ENCODE measurements at regions not wholly inside any gene's neighbourhood (a gene's known extent, or its start where the extent isn't known, plus 50 kb on each side); places are given as distances from the start of the nearest gene placed in this dataset.
A peak's percentile ranks its signal among the peaks of the same experiment; 100 is the strongest.

DNA sequence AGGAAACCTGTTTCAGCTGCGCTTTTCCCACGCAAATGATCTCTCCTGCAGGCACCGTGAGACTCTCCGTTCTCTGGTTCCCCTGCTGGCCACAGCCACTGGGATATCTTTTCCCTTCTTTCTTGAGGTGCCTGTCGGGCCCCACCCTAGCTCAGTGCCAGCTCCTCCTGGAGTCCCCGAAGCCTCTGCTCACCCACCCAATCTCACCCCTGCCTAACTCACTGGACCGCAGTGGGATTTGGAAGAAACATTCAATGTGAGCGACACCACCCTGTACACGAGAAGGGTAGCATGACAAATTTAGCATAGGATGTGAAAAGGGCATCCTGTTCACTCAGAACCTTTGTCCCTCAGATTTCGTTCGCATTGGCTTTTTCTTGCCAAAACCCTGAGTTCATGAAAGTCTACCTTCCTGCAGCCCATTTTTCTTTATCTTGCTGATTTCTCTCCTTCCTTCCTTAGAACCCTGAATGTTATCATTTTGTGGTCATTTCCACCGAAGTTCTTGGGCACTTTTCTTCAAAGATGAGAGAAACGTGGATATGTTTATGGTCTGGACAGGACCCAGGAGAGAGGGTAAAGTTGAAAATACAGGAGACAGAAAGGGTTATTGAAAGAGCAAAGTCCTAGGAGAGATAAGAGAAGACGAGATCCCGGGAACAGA, 63.6 kb upstream of the ELK3 start:
- Histone ChIP-seq H3K9ac (ENCODE audit: low read depth in 1 of 2, low read length in 2 of 2) (no peak overlapping the region), H3K36me3 (ENCODE audit: control insufficient read depth in 4 of 4, insufficient read depth in 3 of 4, low read depth in 1 of 4, low read length in 3 of 4) (no peaks in the 10 kb centered on the region), H3K4me3 (ENCODE audit: low read depth in 1 of 3, low read length in 3 of 3) (no peak overlapping the region), H3K4me1 (ENCODE audit: control insufficient read depth in 4 of 4, insufficient read depth in 4 of 4, low read length in 3 of 4) (no peaks in the 10 kb centered on the region), H3K27me3 (ENCODE audit: control insufficient read depth in 4 of 4, insufficient read depth in 4 of 4, low read length in 3 of 4) (no peaks in the 10 kb centered on the region), H3K9me3 (ENCODE audit: control insufficient read depth in 4 of 4, low read length in 3 of 4) (no peaks in the 10 kb centered on the region), H3K27ac (ENCODE audit: low read depth in 1 of 2, low read length in 2 of 2) (no peak overlapping the region)
- DNase-seq (ENCODE audit: low spot score) = no peak
- 57% methylated on average over 15 of the region's 15 CpGs for WGBS
- TF ChIP-seq EGR1 (IDR thresholded peaks at IDR 0.05; ENCODE audit: low read depth in 2 of 2) (no peak), NR2F2 (IDR thresholded peaks at IDR 0.05) (peak; percentile 74)

- DNase-seq (ENCODE audit: low spot score) = no peak
- TF ChIP-seq EGR1 (IDR thresholded peaks at IDR 0.05; ENCODE audit: low read depth in 2 of 2) (no peak), RAD21 (IDR thresholded peaks at IDR 0.05) (no peak), FOXA2 (IDR thresholded peaks at IDR 0.05) (no peak), HNF4G (IDR thresholded peaks at IDR 0.05) (no peak), MAX (IDR thresholded peaks at IDR 0.05) (no peak), FOXA1 (IDR thresholded peaks at IDR 0.05) (no peak), TAF1 (conservative IDR thresholded peaks at IDR 0.05) (no peak), NR2F2 (IDR thresholded peaks at IDR 0.05) (no peak), YY1 (IDR thresholded peaks at IDR 0.05) (no peak), HNF4A (conservative IDR thresholded peaks at IDR 0.05) (no peak), GABPA (IDR thresholded peaks at IDR 0.05 in 1 of 2, conservative IDR thresholded peaks at IDR 0.05 in 1 of 2) (no peak)
- TF ChIP-seq, protein P1, sequence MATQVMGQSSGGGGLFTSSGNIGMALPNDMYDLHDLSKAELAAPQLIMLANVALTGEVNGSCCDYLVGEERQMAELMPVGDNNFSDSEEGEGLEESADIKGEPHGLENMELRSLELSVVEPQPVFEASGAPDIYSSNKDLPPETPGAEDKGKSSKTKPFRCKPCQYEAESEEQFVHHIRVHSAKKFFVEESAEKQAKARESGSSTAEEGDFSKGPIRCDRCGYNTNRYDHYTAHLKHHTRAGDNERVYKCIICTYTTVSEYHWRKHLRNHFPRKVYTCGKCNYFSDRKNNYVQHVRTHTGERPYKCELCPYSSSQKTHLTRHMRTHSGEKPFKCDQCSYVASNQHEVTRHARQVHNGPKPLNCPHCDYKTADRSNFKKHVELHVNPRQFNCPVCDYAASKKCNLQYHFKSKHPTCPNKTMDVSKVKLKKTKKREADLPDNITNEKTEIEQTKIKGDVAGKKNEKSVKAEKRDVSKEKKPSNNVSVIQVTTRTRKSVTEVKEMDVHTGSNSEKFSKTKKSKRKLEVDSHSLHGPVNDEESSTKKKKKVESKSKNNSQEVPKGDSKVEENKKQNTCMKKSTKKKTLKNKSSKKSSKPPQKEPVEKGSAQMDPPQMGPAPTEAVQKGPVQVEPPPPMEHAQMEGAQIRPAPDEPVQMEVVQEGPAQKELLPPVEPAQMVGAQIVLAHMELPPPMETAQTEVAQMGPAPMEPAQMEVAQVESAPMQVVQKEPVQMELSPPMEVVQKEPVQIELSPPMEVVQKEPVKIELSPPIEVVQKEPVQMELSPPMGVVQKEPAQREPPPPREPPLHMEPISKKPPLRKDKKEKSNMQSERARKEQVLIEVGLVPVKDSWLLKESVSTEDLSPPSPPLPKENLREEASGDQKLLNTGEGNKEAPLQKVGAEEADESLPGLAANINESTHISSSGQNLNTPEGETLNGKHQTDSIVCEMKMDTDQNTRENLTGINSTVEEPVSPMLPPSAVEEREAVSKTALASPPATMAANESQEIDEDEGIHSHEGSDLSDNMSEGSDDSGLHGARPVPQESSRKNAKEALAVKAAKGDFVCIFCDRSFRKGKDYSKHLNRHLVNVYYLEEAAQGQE (IDR thresholded peaks at IDR 0.05) = no peak
- TF ChIP-seq, protein P2, sequence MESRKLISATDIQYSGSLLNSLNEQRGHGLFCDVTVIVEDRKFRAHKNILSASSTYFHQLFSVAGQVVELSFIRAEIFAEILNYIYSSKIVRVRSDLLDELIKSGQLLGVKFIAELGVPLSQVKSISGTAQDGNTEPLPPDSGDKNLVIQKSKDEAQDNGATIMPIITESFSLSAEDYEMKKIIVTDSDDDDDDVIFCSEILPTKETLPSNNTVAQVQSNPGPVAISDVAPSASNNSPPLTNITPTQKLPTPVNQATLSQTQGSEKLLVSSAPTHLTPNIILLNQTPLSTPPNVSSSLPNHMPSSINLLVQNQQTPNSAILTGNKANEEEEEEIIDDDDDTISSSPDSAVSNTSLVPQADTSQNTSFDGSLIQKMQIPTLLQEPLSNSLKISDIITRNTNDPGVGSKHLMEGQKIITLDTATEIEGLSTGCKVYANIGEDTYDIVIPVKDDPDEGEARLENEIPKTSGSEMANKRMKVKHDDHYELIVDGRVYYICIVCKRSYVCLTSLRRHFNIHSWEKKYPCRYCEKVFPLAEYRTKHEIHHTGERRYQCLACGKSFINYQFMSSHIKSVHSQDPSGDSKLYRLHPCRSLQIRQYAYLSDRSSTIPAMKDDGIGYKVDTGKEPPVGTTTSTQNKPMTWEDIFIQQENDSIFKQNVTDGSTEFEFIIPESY (IDR thresholded peaks at IDR 0.05) = no peak
- 52% methylated on average over 5 of the region's 5 CpGs for WGBS
Measured at GRCh38 chr12:96131230-96131788, 62.9 kb upstream of the ELK3 start.

More at GRCh38 chr12:96131230-96131788, 62.9 kb upstream of the ELK3 start:
- H3K4me3 ChIP-seq (ENCODE audit: low read depth in 1 of 3, low read length in 3 of 3) = no peak overlapping the region
- H3K9me3 ChIP-seq (ENCODE audit: control insufficient read depth in 4 of 4, low read length in 3 of 4) = no peaks in the 10 kb centered on the region
- no peaks in the 10 kb centered on the region for H3K36me3 ChIP-seq (ENCODE audit: control insufficient read depth in 4 of 4, insufficient read depth in 3 of 4, low read depth in 1 of 4, low read length in 3 of 4)
- H3K27me3 ChIP-seq (ENCODE audit: control insufficient read depth in 4 of 4, insufficient read depth in 4 of 4, low read length in 3 of 4) = no peaks in the 10 kb centered on the region
- H3K27ac ChIP-seq (ENCODE audit: low read depth in 1 of 2, low read length in 2 of 2) = no peak overlapping the region
- H3K9ac ChIP-seq (ENCODE audit: low read depth in 1 of 2, low read length in 2 of 2) = no peak overlapping the region
- H3K4me1 ChIP-seq (ENCODE audit: control insufficient read depth in 4 of 4, insufficient read depth in 4 of 4, low read length in 3 of 4) = no peaks in the 10 kb centered on the region
